ENCODE measurements at regions not wholly inside any gene's neighbourhood (a gene's known extent, or its start where the extent isn't known, plus 50 kb on each side); places are given as distances from the start of the nearest gene placed in this dataset.

- TF ChIP-seq GATA3 (IDR thresholded peaks at IDR 0.05; ENCODE audit: low read depth, low read length) (no peak), GATA2 (IDR thresholded peaks at IDR 0.05; ENCODE audit: low read depth, low read length) (no peak)
Observed at GRCh38 chr4:188872809-188873208, 733.6 kb downstream of the TRIML1 start.

Measured in SH-SY5Y (cell line).